A549 (cell line): ENCODE measurements at regions not wholly inside any gene's neighbourhood (a gene's known extent, or its start where the extent isn't known, plus 50 kb on each side); places are given as distances from the start of the nearest gene placed in this dataset.

Experiments used
- CHD4 ChIP-seq: fragments of 200-600 bp; sonication (generic); IDR thresholded peaks from 2 replicates; pipeline ENCODE4 v1.6.1; 2016; ENCODE audit warnings: antibody characterized with exemption, mild to moderate bottlenecking, borderline replicate concordance
- KDM1A ChIP-seq: fragments of 200-600 bp; sonication (generic); IDR thresholded peaks from 2 replicates; pipeline ENCODE4 v1.6.1; 2016; ENCODE audit warnings: low read depth, mild to moderate bottlenecking
- POLR2A ChIP-seq: IDR thresholded peaks from 2 replicates; pipeline ENCODE4 v1.6.1; 2012; ENCODE audit warnings: mild to moderate bottlenecking, low read length
- POLR2AphosphoS2 ChIP-seq: conservative IDR thresholded peaks from 2 replicates; pipeline ENCODE4 v1.6.1; 2012; ENCODE audit warnings: low read length, improper control_type of control experiment, inconsistent platforms
- RAD21 ChIP-seq, 2 experiments: fragments of >200 bp in 1 of 2; sonication (Bioruptor Twin) in 1 of 2; formaldehyde crosslinking in 1 of 2; IDR thresholded peaks in 1 of 2; conservative IDR thresholded peaks in 1 of 2; 2 replicates in 1 of 2; 3 replicates in 1 of 2; pipeline ENCODE4 v1.6.1; 2012 to 2018; ENCODE audit warnings: inconsistent platforms in 1 of 2
- ZFP36 ChIP-seq: fragments of 450-650 bp; IDR thresholded peaks from 2 replicates; pipeline ENCODE4 v1.6.1; 2014; ENCODE audit warnings: borderline replicate concordance; ENCODE audit not compliant: partially characterized antibody
- TF ChIP-seq, protein P1 (sequence below): fragments of 450-650 bp; IDR thresholded peaks from 2 replicates; pipeline ENCODE4 v1.6.1; 2014; ENCODE audit warnings: antibody characterized with exemption
- TF ChIP-seq, protein P2 (sequence below): IDR thresholded peaks from 2 replicates; pipeline ENCODE4 v1.6.1; 2012
- TF ChIP-seq, protein P3 (sequence below): fragments of >200 bp; sonication (Bioruptor Twin); formaldehyde crosslinking; IDR thresholded peaks from 3 replicates; pipeline ENCODE4 v1.5.1; 2016
- TF ChIP-seq, protein P4 (sequence below): fragments of 250-450 bp; sonication (Bioruptor Pico); IDR thresholded peaks from 2 replicates; pipeline ENCODE4 v1.5.0; 2021; ENCODE audit warnings: mild to moderate bottlenecking, moderate library complexity, borderline replicate concordance
- TF ChIP-seq, protein P5 (sequence below): fragments of 200-600 bp; sonication (generic); IDR thresholded peaks from 2 replicates; pipeline ENCODE4 v1.6.1; 2016; ENCODE audit warnings: antibody characterized with exemption, mild to moderate bottlenecking, moderate library complexity

DNA sequence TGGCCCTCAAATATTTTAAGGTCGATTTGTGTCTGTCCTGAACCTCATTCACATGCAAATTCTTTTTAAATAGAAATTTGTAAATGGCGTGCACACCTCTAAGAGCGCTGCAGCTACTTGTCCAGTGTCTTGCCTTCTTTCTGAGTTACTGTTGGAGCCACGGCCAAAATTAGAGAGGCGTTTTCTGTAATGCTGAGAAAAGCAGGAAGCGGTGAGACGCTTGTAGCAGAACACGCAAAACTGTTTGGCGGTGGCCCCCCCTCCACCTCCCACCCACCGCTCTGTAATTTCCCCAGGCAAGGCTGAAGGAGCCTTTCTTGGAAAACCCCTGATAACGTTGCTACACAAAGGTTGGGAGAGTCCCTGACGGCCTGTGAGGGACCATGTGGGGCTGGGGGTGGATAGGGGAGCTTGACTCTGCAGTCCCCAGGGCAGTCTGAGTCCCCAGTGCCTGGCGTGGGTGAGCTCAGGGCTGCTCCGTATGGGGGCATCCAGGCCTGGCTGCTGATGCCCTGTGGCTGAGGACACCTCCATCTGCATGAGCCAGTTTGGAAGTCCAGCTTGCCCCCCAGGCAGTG lies 96.5 kb downstream of the GADD45G start:
- TF ChIP-seq ZFP36 = no peak
- no peak for TF ChIP-seq KDM1A
- TF ChIP-seq, protein P1, sequence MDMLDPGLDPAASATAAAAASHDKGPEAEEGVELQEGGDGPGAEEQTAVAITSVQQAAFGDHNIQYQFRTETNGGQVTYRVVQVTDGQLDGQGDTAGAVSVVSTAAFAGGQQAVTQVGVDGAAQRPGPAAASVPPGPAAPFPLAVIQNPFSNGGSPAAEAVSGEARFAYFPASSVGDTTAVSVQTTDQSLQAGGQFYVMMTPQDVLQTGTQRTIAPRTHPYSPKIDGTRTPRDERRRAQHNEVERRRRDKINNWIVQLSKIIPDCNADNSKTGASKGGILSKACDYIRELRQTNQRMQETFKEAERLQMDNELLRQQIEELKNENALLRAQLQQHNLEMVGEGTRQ = no peak
- no peak for TF ChIP-seq POLR2AphosphoS2
- TF ChIP-seq, protein P2, sequence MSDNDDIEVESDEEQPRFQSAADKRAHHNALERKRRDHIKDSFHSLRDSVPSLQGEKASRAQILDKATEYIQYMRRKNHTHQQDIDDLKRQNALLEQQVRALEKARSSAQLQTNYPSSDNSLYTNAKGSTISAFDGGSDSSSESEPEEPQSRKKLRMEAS = no peak
- TF ChIP-seq, protein P3, sequence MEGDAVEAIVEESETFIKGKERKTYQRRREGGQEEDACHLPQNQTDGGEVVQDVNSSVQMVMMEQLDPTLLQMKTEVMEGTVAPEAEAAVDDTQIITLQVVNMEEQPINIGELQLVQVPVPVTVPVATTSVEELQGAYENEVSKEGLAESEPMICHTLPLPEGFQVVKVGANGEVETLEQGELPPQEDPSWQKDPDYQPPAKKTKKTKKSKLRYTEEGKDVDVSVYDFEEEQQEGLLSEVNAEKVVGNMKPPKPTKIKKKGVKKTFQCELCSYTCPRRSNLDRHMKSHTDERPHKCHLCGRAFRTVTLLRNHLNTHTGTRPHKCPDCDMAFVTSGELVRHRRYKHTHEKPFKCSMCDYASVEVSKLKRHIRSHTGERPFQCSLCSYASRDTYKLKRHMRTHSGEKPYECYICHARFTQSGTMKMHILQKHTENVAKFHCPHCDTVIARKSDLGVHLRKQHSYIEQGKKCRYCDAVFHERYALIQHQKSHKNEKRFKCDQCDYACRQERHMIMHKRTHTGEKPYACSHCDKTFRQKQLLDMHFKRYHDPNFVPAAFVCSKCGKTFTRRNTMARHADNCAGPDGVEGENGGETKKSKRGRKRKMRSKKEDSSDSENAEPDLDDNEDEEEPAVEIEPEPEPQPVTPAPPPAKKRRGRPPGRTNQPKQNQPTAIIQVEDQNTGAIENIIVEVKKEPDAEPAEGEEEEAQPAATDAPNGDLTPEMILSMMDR = no peak
- TF ChIP-seq, protein P4, sequence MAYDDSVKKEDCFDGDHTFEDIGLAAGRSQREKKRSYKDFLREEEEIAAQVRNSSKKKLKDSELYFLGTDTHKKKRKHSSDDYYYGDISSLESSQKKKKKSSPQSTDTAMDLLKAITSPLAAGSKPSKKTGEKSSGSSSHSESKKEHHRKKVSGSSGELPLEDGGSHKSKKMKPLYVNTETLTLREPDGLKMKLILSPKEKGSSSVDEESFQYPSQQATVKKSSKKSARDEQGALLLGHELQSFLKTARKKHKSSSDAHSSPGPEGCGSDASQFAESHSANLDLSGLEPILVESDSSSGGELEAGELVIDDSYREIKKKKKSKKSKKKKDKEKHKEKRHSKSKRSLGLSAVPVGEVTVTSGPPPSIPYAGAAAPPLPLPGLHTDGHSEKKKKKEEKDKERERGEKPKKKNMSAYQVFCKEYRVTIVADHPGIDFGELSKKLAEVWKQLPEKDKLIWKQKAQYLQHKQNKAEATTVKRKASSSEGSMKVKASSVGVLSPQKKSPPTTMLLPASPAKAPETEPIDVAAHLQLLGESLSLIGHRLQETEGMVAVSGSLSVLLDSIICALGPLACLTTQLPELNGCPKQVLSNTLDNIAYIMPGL (CRISPR knock-in tag) = no peak
- TF ChIP-seq CHD4 = no peak
- TF ChIP-seq POLR2A = no peak
- TF ChIP-seq, protein P5, sequence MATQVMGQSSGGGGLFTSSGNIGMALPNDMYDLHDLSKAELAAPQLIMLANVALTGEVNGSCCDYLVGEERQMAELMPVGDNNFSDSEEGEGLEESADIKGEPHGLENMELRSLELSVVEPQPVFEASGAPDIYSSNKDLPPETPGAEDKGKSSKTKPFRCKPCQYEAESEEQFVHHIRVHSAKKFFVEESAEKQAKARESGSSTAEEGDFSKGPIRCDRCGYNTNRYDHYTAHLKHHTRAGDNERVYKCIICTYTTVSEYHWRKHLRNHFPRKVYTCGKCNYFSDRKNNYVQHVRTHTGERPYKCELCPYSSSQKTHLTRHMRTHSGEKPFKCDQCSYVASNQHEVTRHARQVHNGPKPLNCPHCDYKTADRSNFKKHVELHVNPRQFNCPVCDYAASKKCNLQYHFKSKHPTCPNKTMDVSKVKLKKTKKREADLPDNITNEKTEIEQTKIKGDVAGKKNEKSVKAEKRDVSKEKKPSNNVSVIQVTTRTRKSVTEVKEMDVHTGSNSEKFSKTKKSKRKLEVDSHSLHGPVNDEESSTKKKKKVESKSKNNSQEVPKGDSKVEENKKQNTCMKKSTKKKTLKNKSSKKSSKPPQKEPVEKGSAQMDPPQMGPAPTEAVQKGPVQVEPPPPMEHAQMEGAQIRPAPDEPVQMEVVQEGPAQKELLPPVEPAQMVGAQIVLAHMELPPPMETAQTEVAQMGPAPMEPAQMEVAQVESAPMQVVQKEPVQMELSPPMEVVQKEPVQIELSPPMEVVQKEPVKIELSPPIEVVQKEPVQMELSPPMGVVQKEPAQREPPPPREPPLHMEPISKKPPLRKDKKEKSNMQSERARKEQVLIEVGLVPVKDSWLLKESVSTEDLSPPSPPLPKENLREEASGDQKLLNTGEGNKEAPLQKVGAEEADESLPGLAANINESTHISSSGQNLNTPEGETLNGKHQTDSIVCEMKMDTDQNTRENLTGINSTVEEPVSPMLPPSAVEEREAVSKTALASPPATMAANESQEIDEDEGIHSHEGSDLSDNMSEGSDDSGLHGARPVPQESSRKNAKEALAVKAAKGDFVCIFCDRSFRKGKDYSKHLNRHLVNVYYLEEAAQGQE = no peak
- TF ChIP-seq RAD21 (conservative IDR thresholded peaks at IDR 0.05 in 1 of 2, IDR thresholded peaks at IDR 0.05 in 1 of 2) = no peak
